Duodenal mucosa (tissue), 2 donors: ENCODE measurements at regions not wholly inside any gene's neighbourhood (a gene's known extent, or its start where the extent isn't known, plus 50 kb on each side); places are given as distances from the start of the nearest gene placed in this dataset.

ENCODE experiments used
- H3K27ac ChIP-seq: one replicate; pipeline ENCODE4 v1.7.0; 2013; ENCODE audit warnings: low read depth, low read length
- H3K27me3 ChIP-seq, 2 donors: one replicate each; pipeline ENCODE4 v1.7.0; 2013; ENCODE audit warnings: low read length in 2 of 2, control low read depth in 1 of 2; ENCODE audit not compliant: insufficient read depth in 2 of 2, control insufficient read depth in 1 of 2
- H3K36me3 ChIP-seq, 2 donors: one replicate each; pipeline ENCODE4 v1.7.0; 2013; ENCODE audit warnings: low read length in 2 of 2, control low read depth in 1 of 2; ENCODE audit not compliant: insufficient read depth in 2 of 2, control insufficient read depth in 1 of 2
- H3K4me1 ChIP-seq, 2 donors: one replicate each; pipeline ENCODE4 v1.7.0; 2013; ENCODE audit warnings: low read length in 2 of 2, control low read depth in 1 of 2; ENCODE audit not compliant: insufficient read depth in 2 of 2, control insufficient read depth in 1 of 2
- H3K4me3 ChIP-seq, 2 donors: one replicate each; pipeline ENCODE4 v1.7.0; 2013; ENCODE audit warnings: low read length in 2 of 2, low read depth in 1 of 2
- H3K9ac ChIP-seq, 2 donors: one replicate each; pipeline ENCODE4 v1.7.0; 2013; ENCODE audit warnings: low read length in 2 of 2, low read depth in 1 of 2
- H3K9me3 ChIP-seq, 2 donors: one replicate each; pipeline ENCODE4 v1.7.0; 2013; ENCODE audit warnings: low read length in 2 of 2, control low read depth in 1 of 2; ENCODE audit not compliant: control insufficient read depth in 1 of 2

DNA sequence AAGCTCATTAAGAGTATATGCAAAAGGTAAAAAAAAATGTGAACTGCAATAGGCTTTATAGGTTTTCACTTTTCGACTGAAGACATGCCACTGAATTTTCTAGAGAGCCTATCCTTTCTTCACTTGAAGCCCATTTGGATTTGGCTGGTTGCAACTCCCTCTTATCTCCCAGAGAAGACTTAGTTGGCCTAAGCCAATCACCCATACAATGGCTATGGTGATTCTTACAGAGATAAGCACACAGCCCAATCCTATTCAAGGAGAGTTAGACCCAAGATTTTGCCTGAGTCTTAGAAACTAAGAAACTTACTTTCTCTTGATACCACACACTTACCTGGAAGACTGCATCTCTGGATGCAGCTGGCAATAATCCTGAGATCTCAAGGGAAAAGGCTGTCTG lies 167.3 kb upstream of the PTCHD4 start:
- Histone ChIP-seq H3K27ac (no peak overlapping the region), H3K27me3 (no peaks in the 10 kb centered on the region), H3K36me3 (no peaks in the 10 kb centered on the region), H3K4me1 (no peaks in the 10 kb centered on the region), H3K9ac (no peak overlapping the region), H3K4me3 (no peak overlapping the region), H3K9me3 (no peaks in the 10 kb centered on the region)

DNA sequence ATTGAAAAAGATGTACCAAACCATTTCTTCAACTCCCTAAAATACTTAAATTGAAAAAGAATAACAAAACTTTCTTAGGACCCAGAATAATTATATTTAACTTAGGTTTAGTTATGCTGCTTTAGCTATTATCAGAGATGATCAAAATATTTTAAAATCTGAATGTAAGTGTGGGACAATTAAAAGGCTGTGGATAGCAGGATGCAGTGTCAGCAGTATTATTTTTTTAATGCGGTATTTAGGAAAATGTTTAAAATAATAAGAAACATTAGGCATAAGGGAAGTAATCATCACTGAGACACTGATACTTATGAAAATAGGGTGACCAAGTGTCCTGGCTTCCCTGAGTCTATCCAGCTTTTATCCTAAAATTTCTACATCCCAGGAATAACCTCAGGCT lies 161.5 kb upstream of the PTCHD4 start:
- no peak overlapping the region for H3K27ac ChIP-seq
- H3K4me1 ChIP-seq, result no peaks in the 10 kb centered on the region
- H3K4me3 ChIP-seq, result no peak overlapping the region
- H3K9me3 ChIP-seq, result peaks cover 0 to 9% of the 10 kb centered on the region in 2 donors
- H3K27me3 ChIP-seq, result no peaks in the 10 kb centered on the region
- no peak overlapping the region for H3K9ac ChIP-seq
- H3K36me3 ChIP-seq, result no peaks in the 10 kb centered on the region

DNA sequence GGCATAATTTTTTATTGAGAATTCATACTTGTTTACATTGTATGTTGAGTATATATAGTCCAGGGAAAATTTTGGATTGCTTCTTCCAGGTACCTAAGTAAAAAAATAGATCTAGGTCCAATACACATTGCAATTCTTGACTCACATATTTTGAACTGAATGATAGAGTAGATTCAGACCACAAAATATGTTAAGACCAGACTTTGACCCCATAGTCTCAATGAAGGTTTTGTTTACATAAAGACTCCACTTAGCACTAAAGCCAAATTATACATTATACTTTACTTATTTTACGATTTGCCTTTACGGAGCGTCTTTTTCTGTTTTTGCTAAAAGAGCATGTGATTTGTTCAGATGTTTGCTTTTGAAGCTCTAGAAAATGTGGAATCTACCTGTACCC lies 144.1 kb upstream of the PTCHD4 start:
- Histone ChIP-seq H3K4me3 (no peak overlapping the region), H3K27ac (no peak overlapping the region), H3K27me3 (no peaks in the 10 kb centered on the region), H3K36me3 (no peaks in the 10 kb centered on the region), H3K9me3 (no peaks in the 10 kb centered on the region), H3K9ac (no peak overlapping the region), H3K4me1 (no peaks in the 10 kb centered on the region)

DNA sequence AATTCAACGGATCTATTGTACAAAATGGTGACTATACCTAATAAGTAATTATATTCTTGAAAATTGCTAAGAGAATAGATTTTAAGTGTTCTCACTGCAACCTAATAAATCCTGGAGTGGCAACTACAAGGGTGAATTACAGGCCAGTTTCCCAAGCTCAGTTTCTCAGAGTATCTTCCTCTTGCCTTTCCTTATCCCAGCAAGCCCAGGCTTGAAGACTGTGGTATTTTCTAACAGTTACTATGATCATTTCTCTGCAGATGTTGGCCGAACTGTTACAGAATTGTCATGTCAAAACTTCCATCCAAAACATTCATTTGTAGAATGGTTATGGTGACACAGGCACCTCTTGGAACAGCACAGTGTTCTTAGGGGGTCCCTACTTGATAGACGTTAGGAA lies 138.1 kb upstream of the PTCHD4 start:
- Histone ChIP-seq H3K9ac (no peak overlapping the region), H3K4me1 (no peaks in the 10 kb centered on the region), H3K27ac (no peak overlapping the region)

DNA sequence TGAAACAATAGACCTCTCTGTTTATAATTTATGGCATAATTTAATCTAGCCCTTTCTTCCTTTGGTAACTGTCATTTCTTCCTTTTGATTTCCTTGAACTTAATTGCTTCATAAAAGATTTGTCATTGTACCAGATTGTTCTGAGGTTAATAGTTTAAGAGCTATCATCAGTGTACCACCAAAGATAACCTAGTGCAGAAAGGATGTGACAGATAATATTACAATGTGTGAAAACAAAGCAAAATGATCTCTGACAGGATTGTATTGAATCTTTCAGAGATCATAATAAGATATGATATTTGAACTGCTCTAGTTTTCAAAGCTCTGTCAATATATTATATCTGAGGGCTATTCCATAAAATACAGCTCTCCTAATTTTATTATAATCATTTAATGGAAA lies 132.1 kb upstream of the PTCHD4 start:
- H3K4me3 ChIP-seq, result no peak overlapping the region
- no peak overlapping the region for H3K27ac ChIP-seq
- H3K9me3 ChIP-seq, result no peaks in the 10 kb centered on the region
- no peaks in the 10 kb centered on the region for H3K27me3 ChIP-seq
- no peaks in the 10 kb centered on the region for H3K36me3 ChIP-seq
- no peaks in the 10 kb centered on the region for H3K4me1 ChIP-seq
- H3K9ac ChIP-seq, result no peak overlapping the region

More for the DNA sequence above, 138.1 kb upstream of the PTCHD4 start:
- Histone ChIP-seq H3K9me3 (no peaks in the 10 kb centered on the region), H3K27me3 (no peaks in the 10 kb centered on the region), H3K36me3 (no peaks in the 10 kb centered on the region), H3K4me3 (no peak overlapping the region)

DNA sequence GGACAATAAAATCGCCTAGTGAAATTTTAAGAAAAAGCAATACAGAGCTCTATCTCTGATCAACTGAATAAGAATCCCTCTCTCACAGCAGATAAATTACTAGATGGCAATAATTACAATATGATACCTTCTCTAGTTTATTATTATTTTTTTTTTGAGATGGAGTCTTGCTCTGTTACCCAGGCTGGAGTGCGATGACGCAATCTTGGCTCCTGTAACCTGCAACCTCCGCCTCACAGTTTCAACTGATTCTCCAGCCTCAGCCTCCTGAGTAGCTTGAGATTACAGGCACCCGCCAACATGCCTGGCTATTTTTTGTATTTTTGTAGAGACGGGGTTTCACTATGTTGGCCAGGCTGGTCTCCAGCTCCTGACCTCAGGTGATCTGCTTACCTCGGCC lies 129.3 kb upstream of the PTCHD4 start:
- H3K9ac ChIP-seq, result no peak overlapping the region

DNA sequence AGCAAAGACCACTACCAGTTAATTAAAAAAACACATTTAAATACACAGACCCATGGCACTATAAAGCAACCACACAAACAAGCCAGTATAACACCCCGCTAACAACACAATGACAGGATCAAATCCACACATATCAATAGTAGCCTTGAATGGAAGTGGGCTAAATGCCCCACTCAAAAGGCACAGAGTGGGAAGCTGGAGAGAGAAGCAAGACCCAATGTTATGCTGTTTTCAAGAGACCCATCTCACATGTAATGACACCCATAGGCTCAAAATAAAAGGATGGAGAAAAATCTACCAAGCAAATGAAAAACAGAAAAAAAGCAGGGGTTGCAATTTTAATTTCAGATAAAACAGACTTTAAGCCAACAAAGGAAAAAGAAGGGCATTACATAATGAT lies 125.4 kb upstream of the PTCHD4 start:
- Histone ChIP-seq H3K4me3 (no peak overlapping the region), H3K9ac (no peak overlapping the region), H3K27ac (no peak overlapping the region), H3K9me3 (peaks cover 4 to 7% of the 10 kb centered on the region in 2 donors), H3K36me3 (no peaks in the 10 kb centered on the region), H3K4me1 (no peaks in the 10 kb centered on the region), H3K27me3 (no peaks in the 10 kb centered on the region)

More for the DNA sequence above, 129.3 kb upstream of the PTCHD4 start:
- peaks cover 2 to 4% of the 10 kb centered on the region in 2 donors for H3K9me3 ChIP-seq
- no peaks in the 10 kb centered on the region for H3K27me3 ChIP-seq
- H3K27ac ChIP-seq, result no peak overlapping the region
- no peak overlapping the region for H3K4me3 ChIP-seq
- H3K36me3 ChIP-seq, result no peaks in the 10 kb centered on the region
- H3K4me1 ChIP-seq, result no peaks in the 10 kb centered on the region

DNA sequence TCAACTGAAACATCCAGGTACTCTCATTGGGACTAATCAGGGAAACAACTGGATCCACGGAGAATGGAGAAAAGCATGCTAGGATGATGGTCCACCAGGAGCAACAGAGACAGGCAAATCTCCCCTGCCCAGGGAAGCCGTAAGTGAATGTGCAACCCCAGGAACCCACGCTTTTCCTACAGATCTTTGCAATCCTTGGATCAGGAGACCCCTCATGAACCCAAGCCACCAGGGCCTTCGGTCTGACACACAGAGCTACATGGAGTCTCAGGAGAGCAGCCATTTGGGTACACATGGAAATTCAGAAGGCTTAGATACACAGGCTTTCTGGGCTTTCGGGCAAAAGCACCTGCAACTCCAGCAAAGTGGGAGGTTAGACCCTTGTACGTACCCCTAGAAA lies 122.1 kb upstream of the PTCHD4 start:
- Histone ChIP-seq H3K4me1 (no peaks in the 10 kb centered on the region), H3K9ac (no peak overlapping the region), H3K27ac (no peak overlapping the region), H3K4me3 (no peak overlapping the region), H3K27me3 (no peaks in the 10 kb centered on the region), H3K9me3 (peaks cover 4 to 7% of the 10 kb centered on the region in 2 donors), H3K36me3 (no peaks in the 10 kb centered on the region)

DNA sequence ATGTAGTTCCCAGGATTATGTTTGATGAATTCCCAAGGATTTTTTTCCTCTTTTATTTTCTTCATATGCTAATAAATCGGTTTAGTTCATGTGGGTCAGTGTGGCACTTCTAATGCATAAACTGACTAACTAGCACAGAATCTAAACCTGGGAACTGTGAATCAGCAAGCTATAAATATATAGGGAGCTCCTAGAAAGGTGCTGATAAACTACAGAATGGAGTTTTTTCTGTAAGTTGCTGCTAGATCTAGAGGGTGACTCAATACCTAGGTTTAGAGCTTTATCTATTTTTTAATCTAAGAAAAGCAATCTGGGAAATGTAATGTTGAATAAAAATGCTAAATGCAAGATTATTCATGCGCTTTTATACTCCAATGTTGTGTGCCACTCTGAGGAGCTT lies 118.8 kb upstream of the PTCHD4 start:
- no peaks in the 10 kb centered on the region for H3K36me3 ChIP-seq
- no peak overlapping the region for H3K9ac ChIP-seq
- H3K27ac ChIP-seq, result no peak overlapping the region
- H3K4me1 ChIP-seq, result no peaks in the 10 kb centered on the region
- H3K27me3 ChIP-seq, result no peaks in the 10 kb centered on the region
- peaks cover 0 to under 1% of the 10 kb centered on the region in 2 donors for H3K9me3 ChIP-seq
- H3K4me3 ChIP-seq, result no peak overlapping the region

DNA sequence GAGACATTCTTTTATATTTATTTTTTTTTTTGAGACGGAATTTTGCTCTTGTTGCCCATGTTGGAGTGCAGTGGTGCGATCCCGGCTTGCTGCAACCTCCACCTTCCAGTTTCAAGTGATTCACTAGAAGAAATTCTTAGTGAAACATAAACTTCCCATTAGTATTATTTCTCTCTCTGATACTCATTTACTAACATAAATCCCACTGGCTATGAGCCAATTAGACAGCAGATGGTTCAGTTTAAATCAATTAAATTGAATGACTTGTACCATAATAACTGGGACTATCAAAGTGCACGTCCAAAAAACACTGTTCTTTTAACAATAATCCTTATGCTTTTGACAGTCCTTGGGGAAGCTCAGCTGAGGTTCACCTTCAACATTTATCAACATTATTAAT lies 111.2 kb upstream of the PTCHD4 start:
- Histone ChIP-seq H3K9me3 (no peaks in the 10 kb centered on the region), H3K36me3 (no peaks in the 10 kb centered on the region), H3K9ac (no peak overlapping the region), H3K4me1 (no peaks in the 10 kb centered on the region), H3K27ac (no peak overlapping the region), H3K27me3 (no peaks in the 10 kb centered on the region), H3K4me3 (no peak overlapping the region)
